LNCAP (cell line): ENCODE measurements at regions not wholly inside any gene's neighbourhood (a gene's known extent, or its start where the extent isn't known, plus 50 kb on each side); places are given as distances from the start of the nearest gene placed in this dataset.

ENCODE experiments used
- CTCF ChIP-seq: fragments of 450-650 bp; IDR thresholded peaks from 2 replicates; pipeline ENCODE4 v1.5.1; 2017; ENCODE audit warnings: mild to moderate bottlenecking

GRCh38 chr1:191517826-191518225, 640.4 kb upstream of the RGS18 start:
- TF ChIP-seq CTCF, result peak; percentile 23; the same call in 1 of the 2 replicates

GRCh38 chr1:191519519-191519918, 638.7 kb upstream of the RGS18 start:
- TF ChIP-seq CTCF, result no peak

- no peak for TF ChIP-seq CTCF
Measured at GRCh38 chr1:191520345-191520744, 637.9 kb upstream of the RGS18 start.

- no peak for TF ChIP-seq CTCF
Measured at GRCh38 chr1:191528275-191528674, 630.0 kb upstream of the RGS18 start.

- no peak for TF ChIP-seq CTCF
Measured at GRCh38 chr1:191530928-191531327, 627.3 kb upstream of the RGS18 start.

GRCh38 chr1:191533254-191533653, 625.0 kb upstream of the RGS18 start:
- TF ChIP-seq CTCF, result no peak

GRCh38 chr1:191536791-191537429, 621.4 kb upstream of the RGS18 start:
- no peak for TF ChIP-seq CTCF

GRCh38 chr1:191541758-191542157, 616.5 kb upstream of the RGS18 start:
- no peak for TF ChIP-seq CTCF
